Stomach (tissue), 8 donors: ENCODE measurements at regions not wholly inside any gene's neighbourhood (a gene's known extent, or its start where the extent isn't known, plus 50 kb on each side); places are given as distances from the start of the nearest gene placed in this dataset.

Experiments used
- DNase-seq, 2 donors: peaks; one replicate each; pipeline versions ENCODE4 v3.0.0 to v3.0.0-alpha.2; 2013 to 2019
- H3K27ac ChIP-seq, 5 donors: fragments of 200-600 bp in 4 of 5; sonication (generic) in 4 of 5; one replicate each; pipeline ENCODE4 v1.5.1; 2013 to 2019; ENCODE audit warnings: mild to moderate bottlenecking in 1 of 5, moderate library complexity in 1 of 5
- H3K27me3 ChIP-seq, 3 donors: fragments of 200-600 bp; sonication (generic); one replicate each; pipeline ENCODE4 v1.5.1; 2017 to 2019; ENCODE audit warnings: mixed run types in 1 of 3
- H3K36me3 ChIP-seq, 4 donors: fragments of 200-600 bp; sonication (generic); 1 replicate in 3 of 4; 2 replicates in 1 of 4; pipeline ENCODE4 v1.5.1; 2016 to 2019
- H3K4me1 ChIP-seq, 4 donors: fragments of 200-600 bp; sonication (generic); one replicate each; pipeline ENCODE4 v1.5.1; 2016 to 2019
- H3K4me3 ChIP-seq, 4 donors: fragments of 200-600 bp; sonication (generic) in 3 of 4; one replicate each; pipeline ENCODE4 v1.5.1; 2016 to 2019; ENCODE audit warnings: mild to moderate bottlenecking in 1 of 4
- H3K9me3 ChIP-seq, 4 donors: fragments of 200-600 bp; sonication (generic); one replicate each; pipeline ENCODE4 v1.5.1; 2016 to 2019
- EP300 ChIP-seq: sonication (generic); formaldehyde crosslinking; IDR thresholded peaks from one replicate; pipeline ENCODE4 v1.6.1; 2017; ENCODE audit warnings: antibody characterized with exemption
- POLR2A ChIP-seq, 4 donors: fragments of 450-650 bp; IDR thresholded peaks; one replicate each; pipeline ENCODE4 v1.6.1; 2016; ENCODE audit warnings: antibody characterized with exemption in 4 of 4, control low read depth in 2 of 4, mild to moderate bottlenecking in 1 of 4, moderate library complexity in 1 of 4
- POLR2AphosphoS5 ChIP-seq, 3 donors: sonication (generic); formaldehyde crosslinking; IDR thresholded peaks; one replicate each; pipeline ENCODE4 v1.6.1; 2016; ENCODE audit warnings: antibody characterized with exemption in 3 of 3
- WGBS, 5 donors: extraction: QIAGEN DNeasy Blood & Tissue Kit in 3 of 5; methylation state at CpG; one replicate each; pipeline versions ENCODE4 v1.1.5 to v1.1.7; 2013 to 2018; 5-methylcytosine and 5-hydroxymethylcytosine counted together
- intact Hi-C: fragments of 100-400 bp; cut with DNase I; formaldehyde crosslinking; loops from one replicate; pipeline ENCODE4 v1.15.1; 2023; ENCODE audit warnings: low total_unique reads
- TF ChIP-seq, protein P1 (sequence below), 7 experiments: fragments of 450-650 bp in 4 of 7; fragments of 200-600 bp in 3 of 7; sonication (generic) in 3 of 7; IDR thresholded peaks; one replicate each; pipeline ENCODE4 v1.5.1; 2016 to 2019; ENCODE audit warnings: antibody characterized with exemption in 7 of 7, control low read depth in 2 of 7, mild to moderate bottlenecking in 1 of 7
- donor health status: healthy with polysubstance abuse.
- donor health status: Bipolar disorder and iron deficiency.
- donor health status: healthy.

GRCh38 chr5:10122076-10122726 lies 127.5 kb downstream of the ATPSCKMT start:
- intact Hi-C loops = no loop called here
- no peak for DNase-seq
- WGBS, 5 donors = 83 to 91% (median 87%) methylated on average over 1 of the region's 1 CpG
- H3K9me3 ChIP-seq = peaks cover 0 to 8% (median 3%) of the 10 kb centered on the region in 4 donors
- no peaks in the 10 kb centered on the region for H3K27me3 ChIP-seq
- no peak overlapping the region for H3K4me3 ChIP-seq
- H3K4me1 ChIP-seq = no peaks in the 10 kb centered on the region
- H3K36me3 ChIP-seq = no peaks in the 10 kb centered on the region
- no peak overlapping the region for H3K27ac ChIP-seq
- TF ChIP-seq, protein P1, sequence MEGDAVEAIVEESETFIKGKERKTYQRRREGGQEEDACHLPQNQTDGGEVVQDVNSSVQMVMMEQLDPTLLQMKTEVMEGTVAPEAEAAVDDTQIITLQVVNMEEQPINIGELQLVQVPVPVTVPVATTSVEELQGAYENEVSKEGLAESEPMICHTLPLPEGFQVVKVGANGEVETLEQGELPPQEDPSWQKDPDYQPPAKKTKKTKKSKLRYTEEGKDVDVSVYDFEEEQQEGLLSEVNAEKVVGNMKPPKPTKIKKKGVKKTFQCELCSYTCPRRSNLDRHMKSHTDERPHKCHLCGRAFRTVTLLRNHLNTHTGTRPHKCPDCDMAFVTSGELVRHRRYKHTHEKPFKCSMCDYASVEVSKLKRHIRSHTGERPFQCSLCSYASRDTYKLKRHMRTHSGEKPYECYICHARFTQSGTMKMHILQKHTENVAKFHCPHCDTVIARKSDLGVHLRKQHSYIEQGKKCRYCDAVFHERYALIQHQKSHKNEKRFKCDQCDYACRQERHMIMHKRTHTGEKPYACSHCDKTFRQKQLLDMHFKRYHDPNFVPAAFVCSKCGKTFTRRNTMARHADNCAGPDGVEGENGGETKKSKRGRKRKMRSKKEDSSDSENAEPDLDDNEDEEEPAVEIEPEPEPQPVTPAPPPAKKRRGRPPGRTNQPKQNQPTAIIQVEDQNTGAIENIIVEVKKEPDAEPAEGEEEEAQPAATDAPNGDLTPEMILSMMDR (IDR thresholded peaks at IDR 0.05) = no peak
- no peak for TF ChIP-seq POLR2A (IDR thresholded peaks at IDR 0.05)
- TF ChIP-seq EP300 = no peak
- TF ChIP-seq POLR2AphosphoS5 (IDR thresholded peaks at IDR 0.05) = no peak

DNA sequence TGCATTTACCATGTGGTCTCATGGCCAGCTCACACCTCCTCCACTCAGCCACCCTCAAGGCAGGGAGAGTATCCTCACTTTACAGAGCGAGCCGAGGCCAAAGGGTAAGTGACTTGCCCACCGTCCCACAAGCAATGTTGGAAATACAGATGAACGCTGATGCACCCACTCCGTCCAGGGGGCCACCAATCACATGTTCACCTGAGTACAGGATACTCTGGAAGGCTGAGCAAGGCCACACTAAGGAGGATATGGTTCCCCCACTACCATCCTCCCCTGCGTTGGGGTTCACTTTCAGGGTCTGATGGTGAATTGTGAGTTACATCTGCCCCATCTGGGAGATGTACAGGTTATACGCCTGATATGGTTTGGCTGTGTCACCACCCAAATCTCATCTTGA lies 128.8 kb downstream of the ATPSCKMT start:
- 91 to 94% (median 93%) methylated on average over 6 to 7 of the region's 7 CpGs for WGBS, 5 donors
- H3K36me3 ChIP-seq = no peaks in the 10 kb centered on the region
- intact Hi-C loops = no loop called here
- H3K4me3 ChIP-seq = no peak overlapping the region
- no peak overlapping the region for H3K27ac ChIP-seq
- peaks cover 0 to 8% (median 3%) of the 10 kb centered on the region in 4 donors for H3K9me3 ChIP-seq
- no peak for TF ChIP-seq POLR2AphosphoS5 (IDR thresholded peaks at IDR 0.05)
- TF ChIP-seq EP300 = no peak
- no peak for TF ChIP-seq POLR2A (IDR thresholded peaks at IDR 0.05)
- TF ChIP-seq, protein P1 (IDR thresholded peaks at IDR 0.05) = no peak
- no peaks in the 10 kb centered on the region for H3K27me3 ChIP-seq
- DNase-seq = no peak
- no peaks in the 10 kb centered on the region for H3K4me1 ChIP-seq

GRCh38 chr5:10118150-10118549 lies 131.5 kb downstream of the ATPSCKMT start:
- H3K27me3 ChIP-seq = no peaks in the 10 kb centered on the region
- H3K4me3 ChIP-seq = no peak overlapping the region
- intact Hi-C loops = no loop called here
- no peak for DNase-seq
- H3K36me3 ChIP-seq = no peaks in the 10 kb centered on the region
- H3K27ac ChIP-seq = no peak overlapping the region
- no peaks in the 10 kb centered on the region for H3K4me1 ChIP-seq
- peaks cover 0 to 12% (median 5%) of the 10 kb centered on the region in 4 donors for H3K9me3 ChIP-seq
- TF ChIP-seq, protein P1 (IDR thresholded peaks at IDR 0.05) = no peak
- no peak for TF ChIP-seq POLR2AphosphoS5 (IDR thresholded peaks at IDR 0.05)
- TF ChIP-seq EP300 = no peak
- no peak for TF ChIP-seq POLR2A (IDR thresholded peaks at IDR 0.05)

DNA sequence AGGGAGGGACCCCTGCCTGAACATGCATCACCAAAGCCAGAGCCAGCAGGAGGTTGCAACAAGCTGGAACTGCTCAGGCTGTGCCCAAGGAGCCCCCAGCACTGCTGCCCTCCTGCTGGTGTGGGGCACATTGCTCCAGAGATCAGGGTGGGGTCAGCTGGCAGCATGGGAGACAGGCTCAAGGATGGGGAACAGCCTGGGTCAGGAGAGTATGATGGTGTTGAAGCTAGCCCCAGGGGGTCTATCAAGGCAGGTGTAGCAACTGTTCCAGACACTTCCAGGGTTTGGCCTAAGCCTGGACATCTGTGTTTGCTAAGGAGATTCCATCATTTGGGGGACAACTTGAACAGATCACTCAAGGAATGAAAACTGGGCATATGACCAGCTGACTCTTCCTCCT lies 133.1 kb downstream of the ATPSCKMT start:
- Histone ChIP-seq H3K36me3 (no peaks in the 10 kb centered on the region), H3K9me3 (peaks cover 0 to 12% (median 5%) of the 10 kb centered on the region in 4 donors), H3K27me3 (no peaks in the 10 kb centered on the region), H3K4me1 (no peaks in the 10 kb centered on the region), H3K4me3 (no peak overlapping the region), H3K27ac (no peak overlapping the region)
- TF ChIP-seq, protein P1 (IDR thresholded peaks at IDR 0.05) = no peak
- TF ChIP-seq POLR2A (IDR thresholded peaks at IDR 0.05) (no peak), EP300 (no peak), POLR2AphosphoS5 (IDR thresholded peaks at IDR 0.05) (no peak)
- no peak for DNase-seq
- intact Hi-C loops = no loop called here
